ENCODE measurements at regions not wholly inside any gene's neighbourhood (a gene's known extent, or its start where the extent isn't known, plus 50 kb on each side); places are given as distances from the start of the nearest gene placed in this dataset.

- DNase-seq, result no peak
Observed at GRCh38 chr13:44058067-44058466, 178.4 kb downstream of the LACC1 start.

- DNase-seq, result no peak
Observed at GRCh38 chr13:44058624-44059215, 179.0 kb downstream of the LACC1 start.

- DNase-seq, result no peak
Observed at GRCh38 chr13:44061876-44062275, 182.2 kb downstream of the LACC1 start.

- no peak for DNase-seq
Observed at GRCh38 chr13:44063467-44063866, 183.8 kb downstream of the LACC1 start.

GRCh38 chr13:44063881-44064280 lies 184.2 kb downstream of the LACC1 start:
- DNase-seq, result no peak

- no peak for DNase-seq
Observed at GRCh38 chr13:44064357-44064756, 184.7 kb downstream of the LACC1 start.

- no peak for DNase-seq
Observed at GRCh38 chr13:44068169-44068568, 188.5 kb downstream of the LACC1 start.

GRCh38 chr13:44068737-44069136 lies 189.0 kb downstream of the LACC1 start:
- DNase-seq, result no peak

- DNase-seq, result no peak
Observed at GRCh38 chr13:44072536-44072935, 192.8 kb downstream of the LACC1 start.

- DNase-seq, result no peak
Observed at GRCh38 chr13:44074611-44075010, 194.9 kb downstream of the LACC1 start.

GRCh38 chr13:44075113-44075512 lies 195.4 kb downstream of the LACC1 start:
- no peak for DNase-seq

GRCh38 chr13:44078806-44079376 lies 199.2 kb downstream of the LACC1 start:
- no peak for DNase-seq

GRCh38 chr13:44079413-44080205 lies 199.9 kb downstream of the LACC1 start:
- no peak for DNase-seq

GRCh38 chr13:44084146-44084545 lies 204.4 kb downstream of the LACC1 start:
- no peak for DNase-seq

GRCh38 chr13:44086389-44086788 lies 206.7 kb downstream of the LACC1 start:
- no peak for DNase-seq

GRCh38 chr13:44088411-44088810 lies 208.7 kb downstream of the LACC1 start:
- DNase-seq, result no peak

GRCh38 chr13:44088991-44089413 lies 209.3 kb downstream of the LACC1 start:
- DNase-seq, result no peak

- no peak for DNase-seq
Observed at GRCh38 chr13:44089452-44089851, 209.7 kb downstream of the LACC1 start.

- no peak for DNase-seq
Observed at GRCh38 chr13:44092078-44092970, 212.6 kb downstream of the LACC1 start.

GRCh38 chr13:44093607-44094564 lies 214.2 kb downstream of the LACC1 start:
- DNase-seq, result no peak

GRCh38 chr13:44096901-44097300 lies 217.2 kb downstream of the LACC1 start:
- no peak for DNase-seq

GRCh38 chr13:44098559-44098958 lies 218.9 kb downstream of the LACC1 start:
- no peak for DNase-seq

All from stimulated activated CD4-positive, alpha-beta T cell treated with anti-CD3 and anti-CD28 coated beads, Interleukin-1b, Interleukin-23, amount 100 ng/mL, for 48 hours (primary cell).